Activated T-cell treated with anti-CD3 and anti-CD28 coated beads, Interleukin-2, amount 50 U/mL, for 24 hours (primary cell): ENCODE measurements at regions not wholly inside any gene's neighbourhood (a gene's known extent, or its start where the extent isn't known, plus 50 kb on each side); places are given as distances from the start of the nearest gene placed in this dataset.

Experiments
- DNase-seq: peaks from one replicate; pipeline ENCODE4 v3.0.0-alpha.2; 2020
- H3K27ac Mint-ChIP-seq: 2 replicates; pipeline ENCODE4 v1.8.0; 2020; ENCODE audit warnings: mild to moderate bottlenecking, mixed read lengths
- H3K27me3 Mint-ChIP-seq: 2 replicates; pipeline ENCODE4 v1.8.0; 2020; ENCODE audit warnings: mixed read lengths
- H3K36me3 Mint-ChIP-seq: 2 replicates; pipeline ENCODE4 v1.8.0; 2020; ENCODE audit warnings: low read depth, mixed read lengths
- H3K4me1 Mint-ChIP-seq: 2 replicates; pipeline ENCODE4 v1.8.0; 2020; ENCODE audit warnings: low read depth, mixed read lengths
- H3K4me3 Mint-ChIP-seq: 2 replicates; pipeline ENCODE4 v1.8.0; 2020; ENCODE audit warnings: mild to moderate bottlenecking, moderate library complexity, mixed read lengths
- H3K9me3 Mint-ChIP-seq: 2 replicates; pipeline ENCODE4 v1.8.0; 2020; ENCODE audit warnings: mixed read lengths

- H3K27me3 Mint-ChIP-seq, result no peaks in the 10 kb centered on the region
- DNase-seq, result no peak
- peaks cover 14% of the 10 kb centered on the region for H3K4me1 Mint-ChIP-seq
- no peak overlapping the region for H3K27ac Mint-ChIP-seq
- no peak overlapping the region for H3K4me3 Mint-ChIP-seq
- H3K36me3 Mint-ChIP-seq, result peaks cover 6% of the 10 kb centered on the region
- H3K9me3 Mint-ChIP-seq, result no peaks in the 10 kb centered on the region
Measured at GRCh38 chr7:45973725-45974532, 52.9 kb upstream of the IGFBP3 start.

GRCh38 chr7:45972629-45973312 is 51.7 kb upstream of the IGFBP3 start:
- H3K36me3 Mint-ChIP-seq, result peaks cover 2% of the 10 kb centered on the region
- peaks cover 4% of the 10 kb centered on the region for H3K4me1 Mint-ChIP-seq
- no peak overlapping the region for H3K4me3 Mint-ChIP-seq
- H3K27ac Mint-ChIP-seq, result no peak overlapping the region
- no peaks in the 10 kb centered on the region for H3K27me3 Mint-ChIP-seq
- no peak for DNase-seq
- H3K9me3 Mint-ChIP-seq, result no peaks in the 10 kb centered on the region

- DNase-seq, result no peak
- H3K36me3 Mint-ChIP-seq, result peaks cover 2% of the 10 kb centered on the region
- no peaks in the 10 kb centered on the region for H3K27me3 Mint-ChIP-seq
- H3K27ac Mint-ChIP-seq, result no peak overlapping the region
- peaks cover 2% of the 10 kb centered on the region for H3K4me1 Mint-ChIP-seq
- H3K4me3 Mint-ChIP-seq, result no peak overlapping the region
- no peaks in the 10 kb centered on the region for H3K9me3 Mint-ChIP-seq
Measured at GRCh38 chr7:45971661-45972175, 50.6 kb upstream of the IGFBP3 start.

- Mint-ChIP-seq H3K27me3 (no peaks in the 10 kb centered on the region), H3K4me3 (no peak overlapping the region), H3K36me3 (peaks cover 2% of the 10 kb centered on the region), H3K27ac (no peak overlapping the region), H3K9me3 (no peaks in the 10 kb centered on the region), H3K4me1 (peaks cover 2% of the 10 kb centered on the region)
- DNase-seq, result no peak
Measured at GRCh38 chr7:45971171-45971570, 50.1 kb upstream of the IGFBP3 start.
